ENCODE measurements at regions not wholly inside any gene's neighbourhood (a gene's known extent, or its start where the extent isn't known, plus 50 kb on each side); places are given as distances from the start of the nearest gene placed in this dataset.

DNA sequence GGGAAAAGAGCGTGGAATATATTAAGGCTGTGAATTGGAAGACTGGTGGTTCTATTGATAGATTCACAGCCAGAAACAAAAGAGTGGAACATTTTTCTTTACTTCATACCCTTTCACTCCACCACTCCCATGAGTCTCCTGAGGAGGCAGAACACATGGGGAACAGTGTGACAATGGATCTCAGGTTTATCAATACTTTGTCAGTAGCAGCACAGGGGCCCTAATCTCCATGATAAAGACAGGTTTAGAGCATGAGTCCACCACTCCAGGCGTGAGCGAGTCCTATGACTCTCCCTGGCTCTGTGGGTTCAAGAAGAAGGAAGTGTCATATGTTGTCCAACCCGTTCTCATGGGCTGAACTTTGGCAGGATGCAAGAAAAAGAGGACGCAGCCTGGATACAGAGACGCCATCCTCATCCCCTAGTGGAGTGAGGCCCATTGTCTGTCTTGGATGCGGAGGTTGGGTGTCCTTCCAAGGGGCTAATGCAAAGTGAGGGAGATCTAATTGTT, 361.2 kb downstream of the TMEM114 start:
- H2AFZ ChIP-seq (ENCODE audit: low read depth, low read length, poor library complexity, severe bottlenecking): no peak overlapping the region
- no peak overlapping the region for H3K27ac ChIP-seq (ENCODE audit: low read depth, low read length)
- ChIA-PET POLR2A (no interaction called here), CTCF (no interaction called here), RAD21 (ENCODE audit: low non-redundant PET in 1 of 2, low total read pairs in 2 of 2, uncharacterized antibody in 2 of 2, unreplicated experiment in 2 of 2) (no interaction called here)
- no peak for DNase-seq (ENCODE audit: low read depth, low spot score)
- peaks cover 0 to 3% of the 10 kb centered on the region in 2 experiments; a peak in 1 of 4 replicates for H3K9me3 ChIP-seq (ENCODE audit: control insufficient read depth in 1 of 2, insufficient read depth in 1 of 2, low read depth in 1 of 2, low read length in 2 of 2)
- no peak overlapping the region for H3K4me2 ChIP-seq (ENCODE audit: low read length)
- H3K4me3 ChIP-seq (replicated peaks in 1 of 2; ENCODE audit: low read depth in 1 of 2, low read length in 2 of 2): no peak overlapping the region
- TF ChIP-seq, protein P1, sequence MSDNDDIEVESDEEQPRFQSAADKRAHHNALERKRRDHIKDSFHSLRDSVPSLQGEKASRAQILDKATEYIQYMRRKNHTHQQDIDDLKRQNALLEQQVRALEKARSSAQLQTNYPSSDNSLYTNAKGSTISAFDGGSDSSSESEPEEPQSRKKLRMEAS (IDR thresholded peaks at IDR 0.05): no peak
- TF ChIP-seq POLR2A (IDR thresholded peaks at IDR 0.05; ENCODE audit: borderline replicate concordance, extremely low read depth, insufficient read depth, insufficient read length) (no peak), SRF (IDR thresholded peaks at IDR 0.05; ENCODE audit: low read depth) (no peak), ZNF274 (IDR thresholded peaks at IDR 0.05; ENCODE audit: low read depth, low read length) (no peak), ATF3 (IDR thresholded peaks at IDR 0.05) (no peak), SP1 (IDR thresholded peaks at IDR 0.05; ENCODE audit: low read depth) (no peak), CEBPB (IDR thresholded peaks at IDR 0.05; ENCODE audit: low read depth) (no peak), YY1 (IDR thresholded peaks at IDR 0.05; ENCODE audit: extremely low read depth, insufficient replicate concordance, low read depth, low read length) (no peak), SIN3A (IDR thresholded peaks at IDR 0.05; ENCODE audit: low read depth) (no peak), POLR2AphosphoS5 (IDR thresholded peaks at IDR 0.05; ENCODE audit: low read depth, low read length) (no peak), JUND (IDR thresholded peaks at IDR 0.05) (no peak), EZH2 (IDR thresholded peaks at IDR 0.05) (no peak), CBX3 (IDR thresholded peaks at IDR 0.05; ENCODE audit: low read depth) (no peak), TCF7L2 (IDR thresholded peaks at IDR 0.05; ENCODE audit: borderline replicate concordance, extremely low read depth, insufficient read depth, insufficient read length) (no peak), EZH2phosphoT487 (IDR thresholded peaks at IDR 0.05; ENCODE audit: borderline replicate concordance) (no peak)
- TF ChIP-seq, protein P2, sequence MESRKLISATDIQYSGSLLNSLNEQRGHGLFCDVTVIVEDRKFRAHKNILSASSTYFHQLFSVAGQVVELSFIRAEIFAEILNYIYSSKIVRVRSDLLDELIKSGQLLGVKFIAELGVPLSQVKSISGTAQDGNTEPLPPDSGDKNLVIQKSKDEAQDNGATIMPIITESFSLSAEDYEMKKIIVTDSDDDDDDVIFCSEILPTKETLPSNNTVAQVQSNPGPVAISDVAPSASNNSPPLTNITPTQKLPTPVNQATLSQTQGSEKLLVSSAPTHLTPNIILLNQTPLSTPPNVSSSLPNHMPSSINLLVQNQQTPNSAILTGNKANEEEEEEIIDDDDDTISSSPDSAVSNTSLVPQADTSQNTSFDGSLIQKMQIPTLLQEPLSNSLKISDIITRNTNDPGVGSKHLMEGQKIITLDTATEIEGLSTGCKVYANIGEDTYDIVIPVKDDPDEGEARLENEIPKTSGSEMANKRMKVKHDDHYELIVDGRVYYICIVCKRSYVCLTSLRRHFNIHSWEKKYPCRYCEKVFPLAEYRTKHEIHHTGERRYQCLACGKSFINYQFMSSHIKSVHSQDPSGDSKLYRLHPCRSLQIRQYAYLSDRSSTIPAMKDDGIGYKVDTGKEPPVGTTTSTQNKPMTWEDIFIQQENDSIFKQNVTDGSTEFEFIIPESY (IDR thresholded peaks at IDR 0.05; ENCODE audit: extremely low read depth, insufficient replicate concordance, low read length): no peak
- TF ChIP-seq, protein P3, sequence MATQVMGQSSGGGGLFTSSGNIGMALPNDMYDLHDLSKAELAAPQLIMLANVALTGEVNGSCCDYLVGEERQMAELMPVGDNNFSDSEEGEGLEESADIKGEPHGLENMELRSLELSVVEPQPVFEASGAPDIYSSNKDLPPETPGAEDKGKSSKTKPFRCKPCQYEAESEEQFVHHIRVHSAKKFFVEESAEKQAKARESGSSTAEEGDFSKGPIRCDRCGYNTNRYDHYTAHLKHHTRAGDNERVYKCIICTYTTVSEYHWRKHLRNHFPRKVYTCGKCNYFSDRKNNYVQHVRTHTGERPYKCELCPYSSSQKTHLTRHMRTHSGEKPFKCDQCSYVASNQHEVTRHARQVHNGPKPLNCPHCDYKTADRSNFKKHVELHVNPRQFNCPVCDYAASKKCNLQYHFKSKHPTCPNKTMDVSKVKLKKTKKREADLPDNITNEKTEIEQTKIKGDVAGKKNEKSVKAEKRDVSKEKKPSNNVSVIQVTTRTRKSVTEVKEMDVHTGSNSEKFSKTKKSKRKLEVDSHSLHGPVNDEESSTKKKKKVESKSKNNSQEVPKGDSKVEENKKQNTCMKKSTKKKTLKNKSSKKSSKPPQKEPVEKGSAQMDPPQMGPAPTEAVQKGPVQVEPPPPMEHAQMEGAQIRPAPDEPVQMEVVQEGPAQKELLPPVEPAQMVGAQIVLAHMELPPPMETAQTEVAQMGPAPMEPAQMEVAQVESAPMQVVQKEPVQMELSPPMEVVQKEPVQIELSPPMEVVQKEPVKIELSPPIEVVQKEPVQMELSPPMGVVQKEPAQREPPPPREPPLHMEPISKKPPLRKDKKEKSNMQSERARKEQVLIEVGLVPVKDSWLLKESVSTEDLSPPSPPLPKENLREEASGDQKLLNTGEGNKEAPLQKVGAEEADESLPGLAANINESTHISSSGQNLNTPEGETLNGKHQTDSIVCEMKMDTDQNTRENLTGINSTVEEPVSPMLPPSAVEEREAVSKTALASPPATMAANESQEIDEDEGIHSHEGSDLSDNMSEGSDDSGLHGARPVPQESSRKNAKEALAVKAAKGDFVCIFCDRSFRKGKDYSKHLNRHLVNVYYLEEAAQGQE (IDR thresholded peaks at IDR 0.05; ENCODE audit: low read depth): no peak
- TF ChIP-seq, protein P4, sequence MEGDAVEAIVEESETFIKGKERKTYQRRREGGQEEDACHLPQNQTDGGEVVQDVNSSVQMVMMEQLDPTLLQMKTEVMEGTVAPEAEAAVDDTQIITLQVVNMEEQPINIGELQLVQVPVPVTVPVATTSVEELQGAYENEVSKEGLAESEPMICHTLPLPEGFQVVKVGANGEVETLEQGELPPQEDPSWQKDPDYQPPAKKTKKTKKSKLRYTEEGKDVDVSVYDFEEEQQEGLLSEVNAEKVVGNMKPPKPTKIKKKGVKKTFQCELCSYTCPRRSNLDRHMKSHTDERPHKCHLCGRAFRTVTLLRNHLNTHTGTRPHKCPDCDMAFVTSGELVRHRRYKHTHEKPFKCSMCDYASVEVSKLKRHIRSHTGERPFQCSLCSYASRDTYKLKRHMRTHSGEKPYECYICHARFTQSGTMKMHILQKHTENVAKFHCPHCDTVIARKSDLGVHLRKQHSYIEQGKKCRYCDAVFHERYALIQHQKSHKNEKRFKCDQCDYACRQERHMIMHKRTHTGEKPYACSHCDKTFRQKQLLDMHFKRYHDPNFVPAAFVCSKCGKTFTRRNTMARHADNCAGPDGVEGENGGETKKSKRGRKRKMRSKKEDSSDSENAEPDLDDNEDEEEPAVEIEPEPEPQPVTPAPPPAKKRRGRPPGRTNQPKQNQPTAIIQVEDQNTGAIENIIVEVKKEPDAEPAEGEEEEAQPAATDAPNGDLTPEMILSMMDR (IDR thresholded peaks at IDR 0.05 in 2 of 3, conservative IDR thresholded peaks at IDR 0.05 in 1 of 3; ENCODE audit: borderline replicate concordance in 1 of 3, insufficient read depth in 1 of 3, low read depth in 2 of 3, low read length in 2 of 3): no peak
- H3K27me3 ChIP-seq (ENCODE audit: insufficient read depth, low read length): no peaks in the 10 kb centered on the region
- H3K79me2 ChIP-seq (ENCODE audit: insufficient read depth, low read length): no peaks in the 10 kb centered on the region
- no peaks in the 10 kb centered on the region for H3K36me3 ChIP-seq (ENCODE audit: control insufficient read depth in 1 of 2, insufficient read depth in 2 of 2, low read length in 2 of 2)
- no peak for ATAC-seq
- intact Hi-C loops (cut with micrococcal nuclease): no loop called here
- no peaks in the 10 kb centered on the region for H4K20me1 ChIP-seq (ENCODE audit: insufficient read depth)
- H3K9me2 ChIP-seq (ENCODE audit: insufficient read depth): no peaks in the 10 kb centered on the region
- H3K9ac ChIP-seq (ENCODE audit: low read length): no peak overlapping the region
- no TSS peak for BruUV-seq (replicated peaks)
- no peaks in the 10 kb centered on the region for H3K4me1 ChIP-seq (ENCODE audit: control insufficient read depth in 1 of 2, insufficient read depth in 2 of 2, low read length in 2 of 2)

Data from HCT116 (cell line).